DOHH2 (cell line): ENCODE measurements at regions not wholly inside any gene's neighbourhood (a gene's known extent, or its start where the extent isn't known, plus 50 kb on each side); places are given as distances from the start of the nearest gene placed in this dataset.

ENCODE experiments used
- EZH2phosphoT487 ChIP-seq: fragments of 200-600 bp; sonication (generic); IDR thresholded peaks from 2 replicates; pipeline ENCODE4 v1.6.1; 2017; ENCODE audit warnings: borderline replicate concordance, mild to moderate bottlenecking, antibody characterized with exemption, low read length, moderate library complexity, mixed read lengths
- TF ChIP-seq, protein P1 (sequence below): fragments of 200-600 bp; sonication (generic); IDR thresholded peaks from one replicate; pipeline ENCODE4 v1.5.1; 2014; ENCODE audit warnings: antibody characterized with exemption, mild to moderate bottlenecking, low read depth, low read length; ENCODE audit not compliant: poor library complexity, severe bottlenecking

DNA sequence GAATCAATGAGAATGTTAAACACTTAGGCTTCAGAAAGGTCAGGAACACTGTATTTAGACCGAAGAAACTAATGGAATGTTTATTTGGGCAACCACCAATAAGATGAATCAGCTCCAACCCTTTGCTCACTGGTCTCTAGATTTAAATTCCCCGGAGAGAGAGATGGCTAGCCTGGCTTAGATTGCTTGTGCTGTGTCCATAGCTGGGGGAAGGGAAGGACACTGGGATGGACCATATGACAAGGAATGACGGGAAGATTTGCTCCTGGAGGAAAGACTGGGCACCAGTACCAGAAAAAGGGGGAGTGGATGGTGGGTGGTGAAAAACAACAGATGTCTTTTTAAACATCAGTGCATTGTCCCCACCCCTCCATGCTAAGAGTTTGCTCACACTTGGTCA lies 426.6 kb downstream of the DUSP10 start:
- TF ChIP-seq, protein P1, sequence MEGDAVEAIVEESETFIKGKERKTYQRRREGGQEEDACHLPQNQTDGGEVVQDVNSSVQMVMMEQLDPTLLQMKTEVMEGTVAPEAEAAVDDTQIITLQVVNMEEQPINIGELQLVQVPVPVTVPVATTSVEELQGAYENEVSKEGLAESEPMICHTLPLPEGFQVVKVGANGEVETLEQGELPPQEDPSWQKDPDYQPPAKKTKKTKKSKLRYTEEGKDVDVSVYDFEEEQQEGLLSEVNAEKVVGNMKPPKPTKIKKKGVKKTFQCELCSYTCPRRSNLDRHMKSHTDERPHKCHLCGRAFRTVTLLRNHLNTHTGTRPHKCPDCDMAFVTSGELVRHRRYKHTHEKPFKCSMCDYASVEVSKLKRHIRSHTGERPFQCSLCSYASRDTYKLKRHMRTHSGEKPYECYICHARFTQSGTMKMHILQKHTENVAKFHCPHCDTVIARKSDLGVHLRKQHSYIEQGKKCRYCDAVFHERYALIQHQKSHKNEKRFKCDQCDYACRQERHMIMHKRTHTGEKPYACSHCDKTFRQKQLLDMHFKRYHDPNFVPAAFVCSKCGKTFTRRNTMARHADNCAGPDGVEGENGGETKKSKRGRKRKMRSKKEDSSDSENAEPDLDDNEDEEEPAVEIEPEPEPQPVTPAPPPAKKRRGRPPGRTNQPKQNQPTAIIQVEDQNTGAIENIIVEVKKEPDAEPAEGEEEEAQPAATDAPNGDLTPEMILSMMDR, result no peak
- no peak for TF ChIP-seq EZH2phosphoT487
